Activated naive CD4-positive, alpha-beta T cell treated with Interleukin-2 at 50 U/mL for 16 hours (primary cell): ENCODE measurements at regions not wholly inside any gene's neighbourhood (a gene's known extent, or its start where the extent isn't known, plus 50 kb on each side); places are given as distances from the start of the nearest gene placed in this dataset.

Source experiments
- DNase-seq: peaks from one replicate; pipeline ENCODE4 v3.0.0-alpha.2; 2020

DNA sequence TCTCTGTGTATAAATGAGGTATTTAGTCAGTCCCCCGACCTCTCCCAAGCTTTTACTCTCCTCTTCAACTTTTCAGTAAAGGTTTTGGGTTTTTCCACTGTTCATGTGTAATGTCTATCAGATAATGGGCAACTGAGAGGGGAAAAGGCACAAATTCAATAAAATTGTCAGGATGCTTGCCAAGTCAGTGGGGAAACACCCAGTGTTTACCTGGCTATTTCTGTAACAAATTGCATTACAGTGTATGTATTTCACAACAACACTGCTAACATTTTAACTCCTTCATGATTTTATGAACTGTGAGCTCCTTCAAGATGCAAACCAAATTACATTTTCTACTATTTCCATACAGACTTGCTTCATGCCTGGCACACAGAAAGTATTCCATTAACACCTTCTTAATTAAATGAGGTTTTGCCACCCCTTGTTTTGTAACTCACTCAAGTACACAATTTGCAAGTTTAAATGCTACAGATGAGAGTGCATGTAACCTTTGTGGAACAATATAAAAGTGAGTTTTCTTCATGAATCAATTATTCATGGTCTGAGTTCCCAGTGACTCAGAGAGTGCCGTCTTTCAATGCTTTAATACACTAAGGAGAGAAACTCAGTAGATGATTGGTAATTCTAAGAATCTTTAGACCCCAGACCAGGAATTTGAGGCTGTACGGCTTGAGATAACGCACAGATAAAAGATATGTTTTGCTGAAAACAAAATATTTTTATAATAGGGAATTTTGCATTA lies 149.8 kb upstream of the TLL1 start:
- no peak for DNase-seq

DNA sequence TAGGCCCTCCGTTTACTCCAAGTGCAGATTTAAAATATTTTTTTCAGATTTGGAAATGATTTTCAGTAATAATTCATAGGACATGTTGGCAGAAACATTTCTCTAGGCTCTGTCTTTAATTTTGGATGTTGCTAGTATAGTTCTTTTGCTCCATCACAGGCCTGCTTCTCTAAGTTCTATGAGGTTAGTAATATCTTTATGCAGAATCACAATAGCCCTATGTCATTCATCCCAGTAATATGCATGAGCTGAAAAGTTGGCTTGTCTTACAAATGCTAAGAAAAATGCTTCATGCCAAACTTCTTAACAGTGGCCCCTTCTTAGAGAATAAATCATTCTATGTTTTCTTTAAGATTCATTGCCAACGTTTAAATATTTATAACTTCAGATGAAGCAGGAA lies 148.3 kb upstream of the TLL1 start:
- DNase-seq: no peak

DNA sequence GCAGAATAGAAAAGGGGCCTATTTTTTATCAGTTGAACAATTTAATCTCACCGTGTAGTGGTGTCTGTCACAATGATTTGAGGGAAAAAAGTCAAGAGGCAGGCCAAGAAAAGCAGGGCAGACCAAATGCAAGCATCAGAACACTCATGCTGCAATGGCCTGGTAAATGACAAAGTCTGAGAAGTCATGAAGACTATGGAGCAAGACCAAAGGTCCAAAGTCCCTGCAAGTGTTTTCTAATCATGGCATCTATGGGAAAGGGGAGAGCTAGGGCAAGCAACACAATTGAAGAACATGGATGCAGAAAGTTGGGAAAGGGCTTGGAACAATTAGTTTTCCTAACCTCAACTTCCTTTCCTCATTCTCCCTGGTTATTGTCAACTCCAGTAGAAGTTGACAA lies 147.7 kb upstream of the TLL1 start:
- DNase-seq: no peak

DNA sequence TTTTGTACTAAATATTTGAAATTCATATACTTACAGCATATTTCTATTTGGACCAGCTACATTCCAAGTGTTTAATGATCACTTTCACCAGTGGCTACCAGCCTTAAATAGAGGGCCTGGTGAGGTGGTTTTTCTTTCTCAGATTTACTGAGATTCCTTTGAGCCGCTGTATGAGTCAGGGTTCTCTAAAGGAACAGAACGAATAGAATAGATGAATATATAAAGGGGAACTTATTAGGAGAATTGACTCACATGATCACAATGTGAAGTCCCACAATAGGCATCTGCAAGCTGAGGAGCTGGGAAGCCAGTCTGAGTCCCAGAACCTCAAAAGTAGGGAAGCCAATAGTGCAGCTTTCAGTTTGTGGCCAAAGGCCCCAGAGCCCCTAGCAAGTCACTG lies 146.2 kb upstream of the TLL1 start:
- DNase-seq: no peak

DNA sequence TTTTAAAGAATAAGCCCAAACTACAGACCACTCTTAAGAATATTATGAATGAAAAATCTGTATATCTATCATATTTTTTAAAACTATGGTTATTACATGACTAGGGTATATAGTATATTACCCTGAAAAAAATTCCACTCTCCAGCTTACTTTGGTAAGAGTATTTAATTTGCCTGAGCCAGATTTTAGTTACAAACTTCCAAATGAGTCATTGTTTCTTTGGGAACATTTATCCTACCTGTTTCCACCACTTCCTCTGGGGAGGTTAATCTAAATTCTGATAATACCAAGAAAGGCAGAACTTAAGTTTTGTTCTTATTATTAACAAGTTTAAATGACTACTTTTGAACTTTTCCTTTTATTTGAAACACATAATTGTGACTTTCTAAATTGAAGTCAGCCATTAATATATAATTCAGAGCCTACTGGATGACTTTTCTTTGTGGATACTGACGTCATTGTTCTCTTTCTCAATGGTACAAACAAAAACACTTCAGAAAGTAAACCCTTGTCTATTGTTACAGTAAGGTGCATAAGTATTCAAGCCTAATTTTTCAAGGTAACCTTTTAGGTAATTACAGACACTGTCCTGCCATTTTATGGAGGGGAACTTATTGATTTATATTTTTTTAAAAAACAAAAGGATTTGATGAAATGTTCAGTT lies 135.6 kb upstream of the TLL1 start:
- no peak for DNase-seq

DNA sequence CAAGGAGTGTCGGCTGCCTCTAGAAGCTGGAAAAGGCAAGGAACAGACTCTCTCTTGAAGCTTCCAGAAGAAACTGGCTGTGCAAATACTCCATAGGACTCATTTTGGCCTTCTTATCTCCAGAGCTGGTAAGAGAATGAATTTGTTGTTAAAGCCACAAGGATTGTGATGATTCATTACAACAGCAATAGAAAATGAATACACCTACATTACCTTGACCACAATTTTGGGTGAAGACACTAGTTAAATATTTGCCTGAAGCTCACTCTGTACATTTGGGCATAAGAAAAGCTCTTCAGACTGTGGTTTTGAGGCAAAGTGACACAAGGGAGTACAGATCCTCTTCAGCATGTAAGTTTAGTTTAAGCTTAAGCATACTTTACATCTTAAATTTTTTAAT lies 134.5 kb upstream of the TLL1 start:
- no peak for DNase-seq

- DNase-seq: no peak
These were observed 132.1 kb upstream of the TLL1 start for GRCh38 chr4:165740911-165741310.

GRCh38 chr4:165743422-165743821 lies 129.6 kb upstream of the TLL1 start:
- no peak for DNase-seq

DNA sequence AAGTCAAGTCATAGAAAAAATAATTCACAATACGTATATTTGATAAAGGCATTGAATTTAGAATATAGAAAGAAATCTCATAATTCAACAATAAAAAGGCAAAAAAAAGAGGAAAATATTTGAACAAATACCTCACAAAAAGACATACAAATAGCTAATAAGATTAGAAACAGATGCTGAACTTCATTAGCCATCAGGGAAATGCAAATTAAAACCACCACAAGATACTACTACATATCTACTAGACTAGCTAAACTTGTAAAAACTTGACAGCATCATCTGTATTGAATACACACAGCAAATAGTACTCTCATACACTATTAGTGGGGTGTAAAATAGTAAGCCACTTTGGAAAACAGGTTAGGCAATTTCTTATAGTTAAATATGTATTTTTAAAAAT lies 128.7 kb upstream of the TLL1 start:
- no peak for DNase-seq

GRCh38 chr4:165748321-165748720 lies 124.7 kb upstream of the TLL1 start:
- no peak for DNase-seq

DNA sequence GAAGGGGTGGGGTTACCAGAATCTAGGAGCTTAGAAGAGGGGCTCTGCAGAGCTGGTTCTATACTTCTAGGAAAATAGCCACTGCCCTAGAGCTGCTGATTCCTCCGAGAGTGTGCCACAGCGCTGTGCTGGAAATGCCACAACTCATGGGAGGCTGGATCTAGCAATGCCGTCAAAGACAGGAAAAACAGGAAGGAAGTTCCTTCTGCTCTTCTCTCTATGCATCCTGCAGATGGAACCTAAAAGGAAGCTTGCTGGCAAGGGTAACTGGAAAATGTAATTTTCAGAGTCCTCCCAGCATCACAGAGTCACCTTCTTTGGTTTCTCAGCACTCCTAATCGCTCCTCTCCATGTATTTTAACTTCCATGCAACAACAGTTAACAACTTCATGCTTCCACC lies 121.2 kb upstream of the TLL1 start:
- no peak for DNase-seq

DNA sequence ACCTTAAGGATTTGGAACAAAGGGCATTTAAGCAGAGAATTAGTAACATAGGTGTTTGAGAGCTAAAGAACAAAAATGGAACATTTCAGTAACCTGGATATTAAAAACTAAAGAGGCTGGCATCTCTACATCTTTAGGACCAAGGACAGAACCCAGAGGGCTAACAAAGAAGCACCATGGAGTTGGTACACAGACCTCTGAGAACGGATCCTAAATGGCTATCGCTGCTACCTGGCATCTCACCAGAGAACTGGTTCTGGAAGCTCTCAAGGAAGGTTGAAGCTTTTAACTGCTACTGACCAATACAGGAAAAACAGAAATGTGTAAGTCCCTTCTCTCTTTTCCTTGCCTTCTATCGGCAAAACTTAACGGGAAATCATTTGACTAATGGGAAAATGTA lies 118.4 kb upstream of the TLL1 start:
- DNase-seq: no peak

GRCh38 chr4:165756836-165757235 lies 116.2 kb upstream of the TLL1 start:
- no peak for DNase-seq

- DNase-seq: no peak
These were observed 115.6 kb upstream of the TLL1 start for GRCh38 chr4:165757451-165757850.

- no peak for DNase-seq
These were observed 115.0 kb upstream of the TLL1 start for GRCh38 chr4:165758086-165758485.

DNA sequence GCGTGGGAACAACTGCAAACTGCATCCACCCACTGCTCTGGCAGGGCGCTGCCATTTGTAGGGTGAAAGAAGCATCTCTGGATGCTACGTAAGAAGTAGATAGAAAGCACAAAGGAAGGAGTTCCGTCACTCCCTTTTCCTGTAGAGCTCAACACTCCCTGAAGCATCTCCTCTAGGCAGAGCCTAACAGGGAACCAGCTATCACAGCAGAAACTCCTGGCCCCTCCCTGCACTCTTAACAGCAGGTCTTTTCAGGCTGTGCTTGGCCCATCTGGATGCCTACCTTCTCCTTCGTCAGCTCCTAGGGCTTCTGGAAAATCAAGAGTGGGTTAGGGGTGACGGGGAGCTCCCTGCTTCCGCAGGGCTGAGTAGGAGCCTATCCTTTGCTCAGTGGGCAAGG lies 112.9 kb upstream of the TLL1 start:
- no peak for DNase-seq

- no peak for DNase-seq
These were observed 111.1 kb upstream of the TLL1 start for GRCh38 chr4:165761963-165762362.

DNA sequence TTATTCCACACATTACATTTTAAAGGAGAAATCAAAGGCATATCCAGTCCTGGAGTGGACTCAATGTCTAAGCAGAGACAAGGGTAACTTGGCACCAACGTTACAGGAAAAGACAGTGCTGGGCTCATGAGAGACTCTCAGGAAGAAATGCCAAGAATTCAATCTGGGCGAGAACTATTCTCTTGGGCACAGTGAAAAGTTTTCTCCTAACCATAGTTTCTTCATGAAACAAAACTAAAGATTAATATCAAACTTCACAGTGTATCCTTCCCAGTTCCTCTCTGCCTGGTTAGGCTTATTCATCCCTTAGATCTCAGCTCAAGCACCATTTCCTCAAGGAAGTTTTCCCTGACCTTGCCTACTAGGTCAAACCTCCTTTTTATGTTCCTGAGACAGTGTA lies 109.4 kb upstream of the TLL1 start:
- DNase-seq: no peak

GRCh38 chr4:165765053-165765452 lies 108.0 kb upstream of the TLL1 start:
- no peak for DNase-seq

DNA sequence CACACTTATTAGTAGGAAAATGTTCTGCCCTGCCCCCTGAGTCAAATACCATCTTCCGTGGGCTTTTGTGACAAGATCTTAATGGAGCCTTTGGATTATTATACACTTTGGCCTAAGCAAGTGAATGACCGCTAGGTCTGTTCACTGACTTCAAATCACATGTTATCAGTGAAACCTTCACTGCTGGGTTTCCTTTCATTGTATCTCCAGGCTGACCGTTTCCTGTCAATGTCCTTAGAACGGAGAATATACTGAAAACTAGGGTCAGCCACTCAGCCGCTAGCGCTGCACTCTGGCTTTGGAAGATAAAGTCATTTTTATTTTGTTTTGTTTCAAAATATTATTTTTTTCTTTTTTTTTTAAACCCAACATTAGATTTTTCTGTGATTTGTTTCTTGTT lies 107.0 kb upstream of the TLL1 start:
- no peak for DNase-seq

DNA sequence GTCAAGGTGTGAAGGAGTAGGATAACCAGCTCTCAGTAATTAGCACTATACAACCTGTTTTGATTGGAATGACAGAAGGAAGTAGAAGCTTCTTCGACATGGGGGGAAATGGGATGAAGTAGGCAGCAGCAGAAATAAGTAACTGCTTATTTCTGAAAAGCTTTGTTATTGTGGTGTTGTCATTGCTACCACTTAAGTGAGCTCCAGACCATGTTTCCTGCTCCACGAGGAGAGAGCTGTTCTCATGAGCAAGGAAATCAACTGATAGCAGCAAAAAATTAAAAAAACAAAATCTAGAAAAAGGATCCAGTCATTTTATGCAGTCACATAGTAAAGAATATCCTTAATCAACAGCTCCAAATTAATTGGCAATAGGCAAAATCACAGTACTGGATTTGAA lies 106.1 kb upstream of the TLL1 start:
- DNase-seq: no peak

DNA sequence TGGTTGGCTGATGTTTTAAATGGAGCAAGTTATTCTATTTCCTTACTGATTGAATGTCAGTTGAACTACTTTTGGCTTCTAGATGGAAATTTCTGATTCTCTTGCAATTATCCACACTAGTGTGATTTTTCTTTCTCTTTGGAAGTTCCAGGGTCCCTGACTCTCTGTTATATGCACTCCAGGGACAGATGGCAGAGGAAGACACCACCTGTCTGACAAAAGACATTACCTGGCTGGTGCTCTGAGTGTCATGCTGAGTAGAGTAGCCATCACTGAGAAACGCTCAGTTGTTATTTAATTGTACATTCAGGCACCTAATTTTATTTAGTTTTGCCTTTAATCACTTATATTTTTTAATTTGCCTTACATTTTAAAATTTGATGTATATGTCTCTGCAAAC lies 105.4 kb upstream of the TLL1 start:
- DNase-seq: no peak

DNA sequence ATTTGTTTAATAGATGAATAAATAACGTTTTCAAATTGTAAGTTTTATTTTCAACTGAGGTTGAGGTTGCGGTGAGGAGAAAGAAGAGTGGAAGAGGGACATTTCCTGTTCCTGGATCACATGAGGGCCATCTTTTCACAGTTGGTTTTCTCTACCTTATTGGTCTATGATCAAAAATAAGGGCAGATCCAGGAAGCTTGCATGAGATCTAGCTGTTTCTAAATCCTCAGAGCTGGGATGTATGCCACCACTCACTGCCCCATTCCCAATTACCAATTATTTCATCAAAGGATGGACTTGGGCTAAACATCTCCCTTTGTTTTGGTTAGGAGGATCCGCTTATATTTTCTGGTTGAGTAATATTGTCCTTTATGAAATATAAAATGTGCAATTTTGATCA lies 104.8 kb upstream of the TLL1 start:
- no peak for DNase-seq

GRCh38 chr4:165774326-165774725 lies 98.7 kb upstream of the TLL1 start:
- no peak for DNase-seq
